Astrocyte (in vitro differentiated cells and primary cell): ENCODE measurements at regions not wholly inside any gene's neighbourhood (a gene's known extent, or its start where the extent isn't known, plus 50 kb on each side); places are given as distances from the start of the nearest gene placed in this dataset.

Experiments used
- DNase-seq: peaks from one replicate; pipeline ENCODE4 v3.0.0-alpha.2; 2010; ENCODE audit warnings: low read depth
- FAIRE-seq: peaks from 2 replicates; lab custom pipeline; 2011; peaks lifted over from hg19 to GRCh38; lab: Jason Lieb, UNC
- H2AFZ ChIP-seq: 2 replicates; pipeline ENCODE4 v1.6.0; 2012; ENCODE audit warnings: low read depth, low read length, inconsistent platforms
- H3K27ac ChIP-seq: 2 replicates; pipeline ENCODE4 v1.5.1; 2011; ENCODE audit warnings: low read depth, low read length, inconsistent platforms
- H3K27me3 ChIP-seq: 2 replicates; pipeline ENCODE4 v1.6.0; 2011; ENCODE audit warnings: low read length, inconsistent platforms; ENCODE audit not compliant: insufficient read depth
- H3K36me3 ChIP-seq: 2 replicates; pipeline ENCODE4 v1.5.1; 2011; ENCODE audit warnings: low read length, inconsistent platforms; ENCODE audit not compliant: insufficient read depth
- H3K4me1 ChIP-seq: 2 replicates; pipeline ENCODE4 v1.5.1; 2011; ENCODE audit warnings: low read length, inconsistent platforms; ENCODE audit not compliant: insufficient read depth
- H3K4me2 ChIP-seq: 2 replicates; pipeline ENCODE4 v1.6.0; 2012; ENCODE audit warnings: low read length, inconsistent platforms
- H3K4me3 ChIP-seq: 2 replicates; pipeline ENCODE4 v1.5.1; 2011; ENCODE audit warnings: low read depth, mild to moderate bottlenecking, low read length, inconsistent platforms; ENCODE audit not compliant: insufficient read depth
- H3K79me2 ChIP-seq: 2 replicates; pipeline ENCODE4 v1.6.0; 2012; ENCODE audit warnings: mild to moderate bottlenecking, low read length, inconsistent platforms; ENCODE audit not compliant: insufficient read depth
- H3K9ac ChIP-seq: 2 replicates; pipeline ENCODE4 v1.6.0; 2012; ENCODE audit warnings: mild to moderate bottlenecking, low read length, inconsistent platforms
- H3K9me3 ChIP-seq: 2 replicates; pipeline ENCODE4 v1.5.1; 2012; ENCODE audit warnings: low read depth, mild to moderate bottlenecking, low read length, inconsistent platforms; ENCODE audit not compliant: insufficient read depth
- H4K20me1 ChIP-seq: 2 replicates; pipeline ENCODE4 v1.6.0; 2012; ENCODE audit warnings: low read length, inconsistent platforms; ENCODE audit not compliant: insufficient read depth
- H3K27ac Mint-ChIP-seq: one replicate; pipeline ENCODE4 v1.8.0; 2021; ENCODE audit warnings: mild to moderate bottlenecking, mixed read lengths; ENCODE audit not compliant: unreplicated experiment
- H3K27me3 Mint-ChIP-seq: one replicate; pipeline ENCODE4 v1.8.0; 2021; ENCODE audit warnings: low read depth, mixed read lengths; ENCODE audit not compliant: unreplicated experiment
- H3K36me3 Mint-ChIP-seq: one replicate; pipeline ENCODE4 v1.8.0; 2021; ENCODE audit warnings: low read depth, mixed read lengths; ENCODE audit not compliant: unreplicated experiment
- H3K4me1 Mint-ChIP-seq: one replicate; pipeline ENCODE4 v1.8.0; 2021; ENCODE audit warnings: low read depth, mixed read lengths; ENCODE audit not compliant: unreplicated experiment
- H3K4me3 Mint-ChIP-seq: one replicate; pipeline ENCODE4 v1.8.0; 2021; ENCODE audit warnings: mild to moderate bottlenecking, moderate library complexity, mixed read lengths; ENCODE audit not compliant: unreplicated experiment
- H3K9me3 Mint-ChIP-seq: one replicate; pipeline ENCODE4 v1.8.0; 2021; ENCODE audit warnings: mild to moderate bottlenecking, mixed read lengths; ENCODE audit not compliant: unreplicated experiment
- CTCF ChIP-seq: IDR thresholded peaks from 2 replicates; pipeline ENCODE4 v1.5.1; 2011; ENCODE audit warnings: low read depth, mild to moderate bottlenecking, inconsistent platforms, low read length, moderate library complexity; ENCODE audit not compliant: insufficient read depth
- EZH2 ChIP-seq: IDR thresholded peaks from 2 replicates; pipeline ENCODE4 v1.6.1; 2012; ENCODE audit warnings: mild to moderate bottlenecking, low read length, inconsistent platforms; ENCODE audit not compliant: insufficient read depth

GRCh38 chr2:78063246-78064020 is 541.3 kb upstream of the LRRTM4 start:
- FAIRE-seq, result no peak
- H3K79me2 ChIP-seq, result no peaks in the 10 kb centered on the region
- no peaks in the 10 kb centered on the region for H3K27me3 Mint-ChIP-seq

GRCh38 chr2:78065366-78065765 is 543.2 kb upstream of the LRRTM4 start:
- no peak for TF ChIP-seq EZH2
- no peak for TF ChIP-seq CTCF
- Histone ChIP-seq H3K27me3 (no peaks in the 10 kb centered on the region), H3K9ac (no peak overlapping the region), H3K9me3 (peaks cover 4% of the 10 kb centered on the region), H3K4me2 (no peak overlapping the region), H2AFZ (no peak overlapping the region), H3K4me3 (no peak overlapping the region), H3K27ac (no peak overlapping the region), H3K4me1 (no peaks in the 10 kb centered on the region), H4K20me1 (no peaks in the 10 kb centered on the region), H3K79me2 (no peaks in the 10 kb centered on the region), H3K36me3 (no peaks in the 10 kb centered on the region)
- FAIRE-seq (no peak), DNase-seq (no peak)
- Mint-ChIP-seq H3K9me3 (no peaks in the 10 kb centered on the region), H3K36me3 (no peaks in the 10 kb centered on the region), H3K4me3 (no peak overlapping the region), H3K27me3 (no peaks in the 10 kb centered on the region), H3K4me1 (peaks cover 18% of the 10 kb centered on the region), H3K27ac (no peak overlapping the region)

More at GRCh38 chr2:78063246-78064020, 541.3 kb upstream of the LRRTM4 start:
- Histone ChIP-seq H3K9ac (no peak overlapping the region), H3K9me3 (peaks cover 4% of the 10 kb centered on the region), H3K4me1 (no peaks in the 10 kb centered on the region), H3K27ac (no peak overlapping the region), H3K4me3 (no peak overlapping the region), H3K4me2 (no peak overlapping the region), H3K27me3 (no peaks in the 10 kb centered on the region), H2AFZ (no peak overlapping the region), H4K20me1 (no peaks in the 10 kb centered on the region), H3K36me3 (no peaks in the 10 kb centered on the region)
- TF ChIP-seq CTCF, result no peak
- TF ChIP-seq EZH2, result no peak
- peaks cover 14% of the 10 kb centered on the region for H3K4me1 Mint-ChIP-seq
- no peaks in the 10 kb centered on the region for H3K36me3 Mint-ChIP-seq
- no peak overlapping the region for H3K27ac Mint-ChIP-seq
- DNase-seq, result no peak
- H3K9me3 Mint-ChIP-seq, result peaks cover 2% of the 10 kb centered on the region
- no peak overlapping the region for H3K4me3 Mint-ChIP-seq

GRCh38 chr2:78068808-78069207 is 546.6 kb upstream of the LRRTM4 start:
- Mint-ChIP-seq H3K4me3 (no peak overlapping the region), H3K27ac (no peak overlapping the region), H3K27me3 (no peaks in the 10 kb centered on the region), H3K4me1 (peaks cover 12% of the 10 kb centered on the region), H3K9me3 (no peaks in the 10 kb centered on the region), H3K36me3 (no peaks in the 10 kb centered on the region)
- H3K4me2 ChIP-seq, result no peak overlapping the region
- no peaks in the 10 kb centered on the region for H3K9me3 ChIP-seq
- FAIRE-seq (no peak), DNase-seq (no peak)
- no peak overlapping the region for H3K9ac ChIP-seq
- H2AFZ ChIP-seq, result no peak overlapping the region
- no peak overlapping the region for H3K4me3 ChIP-seq
- TF ChIP-seq EZH2 (no peak), CTCF (no peak)
- H3K36me3 ChIP-seq, result no peaks in the 10 kb centered on the region
- H3K27me3 ChIP-seq, result no peaks in the 10 kb centered on the region
- H3K4me1 ChIP-seq, result no peaks in the 10 kb centered on the region
- no peaks in the 10 kb centered on the region for H4K20me1 ChIP-seq
- H3K27ac ChIP-seq, result no peak overlapping the region
- no peaks in the 10 kb centered on the region for H3K79me2 ChIP-seq
